H4 (cell line): ENCODE measurements at regions not wholly inside any gene's neighbourhood (a gene's known extent, or its start where the extent isn't known, plus 50 kb on each side); places are given as distances from the start of the nearest gene placed in this dataset.
A peak's percentile ranks its signal among the peaks of the same experiment; 100 is the strongest.

ENCODE experiments used
- DNase-seq: peaks from one replicate; pipeline ENCODE4 v3.0.0-alpha.2; 2015; ENCODE audit warnings: low spot score

GRCh38 chr6:23224540-23224939 lies 655.2 kb downstream of the HDGFL1 start:
- no peak for DNase-seq

GRCh38 chr6:23228439-23229024 lies 659.2 kb downstream of the HDGFL1 start:
- peak; percentile 67 for DNase-seq

- no peak for DNase-seq
Measured at GRCh38 chr6:23243854-23244253, 674.5 kb downstream of the HDGFL1 start.

- peak; percentile 4 for DNase-seq
Measured at GRCh38 chr6:23244300-23244699, 674.9 kb downstream of the HDGFL1 start.

- no peak for DNase-seq
Measured at GRCh38 chr6:23245572-23245971, 676.2 kb downstream of the HDGFL1 start.

GRCh38 chr6:23246896-23247295 lies 677.5 kb downstream of the HDGFL1 start:
- no peak for DNase-seq

GRCh38 chr6:23250556-23250955 lies 681.2 kb downstream of the HDGFL1 start:
- no peak for DNase-seq

GRCh38 chr6:23262864-23263263 lies 693.5 kb downstream of the HDGFL1 start:
- no peak for DNase-seq

- DNase-seq, result no peak
Measured at GRCh38 chr6:23265270-23265669, 695.9 kb downstream of the HDGFL1 start.

- DNase-seq, result no peak
Measured at GRCh38 chr6:23266536-23266935, 697.2 kb downstream of the HDGFL1 start.

GRCh38 chr6:23267651-23268050 lies 698.3 kb downstream of the HDGFL1 start:
- no peak for DNase-seq

- no peak for DNase-seq
Measured at GRCh38 chr6:23268348-23268747, 699.0 kb downstream of the HDGFL1 start.

GRCh38 chr6:23269436-23269835 lies 700.1 kb downstream of the HDGFL1 start:
- no peak for DNase-seq

GRCh38 chr6:23272536-23272935 lies 703.2 kb downstream of the HDGFL1 start:
- DNase-seq, result no peak

GRCh38 chr6:23277521-23278179 lies 708.3 kb downstream of the HDGFL1 start:
- DNase-seq, result no peak

GRCh38 chr6:23278180-23278532 lies 708.8 kb downstream of the HDGFL1 start:
- DNase-seq, result no peak

- no peak for DNase-seq
Measured at GRCh38 chr6:23280437-23280836, 711.1 kb downstream of the HDGFL1 start.

- no peak for DNase-seq
Measured at GRCh38 chr6:23282252-23283021, 713.1 kb downstream of the HDGFL1 start.

- no peak for DNase-seq
Measured at GRCh38 chr6:23293653-23294052, 724.3 kb downstream of the HDGFL1 start.

- DNase-seq, result no peak
Measured at GRCh38 chr6:23301556-23301955, 732.2 kb downstream of the HDGFL1 start.

GRCh38 chr6:23302514-23302913 lies 733.1 kb downstream of the HDGFL1 start:
- no peak for DNase-seq

- no peak for DNase-seq
Measured at GRCh38 chr6:23305325-23305943, 736.1 kb downstream of the HDGFL1 start.
